ENCODE measurements at regions not wholly inside any gene's neighbourhood (a gene's known extent, or its start where the extent isn't known, plus 50 kb on each side); places are given as distances from the start of the nearest gene placed in this dataset.

- ChIA-PET CTCF (interaction anchor here (0.5 to 2.2 kb wide), 36 partner anchors 8 to 1793 kb away, joined by 3 to 15 read pairs (median 3); no protein-coding TSS in a partner anchor), POLR2A (no interaction called here)
- H3K4me3 Mint-ChIP-seq = no peak overlapping the region
- no peak overlapping the region for H3K27ac Mint-ChIP-seq
- peak; percentile 43 for DNase-seq (ENCODE audit: low spot score)
- peaks cover 21% of the 10 kb centered on the region for H3K4me1 Mint-ChIP-seq
- no peaks in the 10 kb centered on the region for H3K9me3 Mint-ChIP-seq
- H3K27me3 Mint-ChIP-seq (ENCODE audit: low read depth) = no peaks in the 10 kb centered on the region
- TF ChIP-seq JAZF1 (CRISPR knock-in tag; IDR thresholded peaks at IDR 0.05) (no peak), RELA (CRISPR knock-in tag; IDR thresholded peaks at IDR 0.05; ENCODE audit: borderline replicate concordance) (no peak), MLX (CRISPR knock-in tag; IDR thresholded peaks at IDR 0.05) (no peak), CDX4 (CRISPR knock-in tag; IDR thresholded peaks at IDR 0.05; ENCODE audit: borderline replicate concordance) (no peak), ZNF671 (CRISPR knock-in tag; IDR thresholded peaks at IDR 0.05) (no peak), MYBL2 (CRISPR knock-in tag; IDR thresholded peaks at IDR 0.05) (no peak), ZBTB43 (CRISPR knock-in tag; IDR thresholded peaks at IDR 0.05) (no peak), CTCF (IDR thresholded peaks at IDR 0.05) (peak; percentile 51), CREM (CRISPR knock-in tag; IDR thresholded peaks at IDR 0.05) (no peak), NR1H2 (CRISPR knock-in tag; IDR thresholded peaks at IDR 0.05) (no peak), ZBTB21 (CRISPR knock-in tag; IDR thresholded peaks at IDR 0.05; ENCODE audit: borderline replicate concordance) (peak; percentile 35; the same call in 1 of the 2 replicates), ZNF121 (CRISPR knock-in tag; IDR thresholded peaks at IDR 0.05) (no peak)
- H3K36me3 Mint-ChIP-seq = no peaks in the 10 kb centered on the region
- peak; percentile 85 for ATAC-seq
These were observed 635.4 kb upstream of the ARGLU1 start for GRCh38 chr13:107203146-107203847.

- CTCF ChIA-PET = interaction anchor here (0.6 to 2.2 kb wide), 30 partner anchors 9 to 1792 kb away, joined by 3 to 15 read pairs (median 4); no protein-coding TSS in a partner anchor
- ATAC-seq (no peak), DNase-seq (ENCODE audit: low spot score) (no peak)
- no peak overlapping the region for H3K4me3 Mint-ChIP-seq
- no peaks in the 10 kb centered on the region for H3K9me3 Mint-ChIP-seq
- H3K4me1 Mint-ChIP-seq = peaks cover 22% of the 10 kb centered on the region
- POLR2A ChIA-PET = no interaction called here
- H3K27me3 Mint-ChIP-seq (ENCODE audit: low read depth) = no peaks in the 10 kb centered on the region
- H3K27ac Mint-ChIP-seq = no peak overlapping the region
- no peaks in the 10 kb centered on the region for H3K36me3 Mint-ChIP-seq
- no peak for TF ChIP-seq ATF2 (CRISPR knock-in tag; IDR thresholded peaks at IDR 0.05; ENCODE audit: borderline replicate concordance, low read depth)
- no peak for TF ChIP-seq SP1 (CRISPR knock-in tag; conservative IDR thresholded peaks at IDR 0.05)
- TF ChIP-seq ZNF425 (CRISPR knock-in tag; conservative IDR thresholded peaks at IDR 0.05) = no peak
- no peak for TF ChIP-seq PRDM15 (CRISPR knock-in tag; IDR thresholded peaks at IDR 0.05)
- no peak for TF ChIP-seq USF2 (CRISPR knock-in tag; IDR thresholded peaks at IDR 0.05)
- no peak for TF ChIP-seq ESRRA (CRISPR knock-in tag; IDR thresholded peaks at IDR 0.05; ENCODE audit: borderline replicate concordance)
- TF ChIP-seq TP53 (CRISPR knock-in tag; IDR thresholded peaks at IDR 0.05) = no peak
- TF ChIP-seq NR3C1 (CRISPR knock-in tag; conservative IDR thresholded peaks at IDR 0.05; ENCODE audit: low read depth) = no peak
These were observed 634.6 kb upstream of the ARGLU1 start for GRCh38 chr13:107202371-107203023.
